K562 (cell line): ENCODE measurements at regions not wholly inside any gene's neighbourhood (a gene's known extent, or its start where the extent isn't known, plus 50 kb on each side); places are given as distances from the start of the nearest gene placed in this dataset.

Source experiments
- ATAC-seq: fragments of 200-7000 bp; cut with Tn5 transposase; 3 replicates; pipeline ENCODE4 v1.9.1; 2020; ENCODE audit warnings: moderate library complexity
- BruUV-seq: library from RNA; stranded (reverse); fragments of 400-500 nt; replicated peaks from 2 replicates; lab custom pipeline; 2021; lab: Mats Ljungman, UMichigan
- CTCF ChIA-PET: fragments of 300-600 bp; formaldehyde crosslinking; extraction: SDS; loops from one replicate; lab custom pipeline; 2021; ENCODE audit warnings: low intra/inter-chr PET ratio; lab: Yijun Ruan, JAX
- POLR2A ChIA-PET: fragments of 300-600, 350-650 bp; sonication (Branson Sonifier 250); formaldehyde crosslinking; extraction: SDS; loops from one replicate; lab custom pipeline; 2021; ENCODE audit warnings: antibody characterized with exemption, inconsistent platforms; lab: Yijun Ruan, JAX
- DNase-seq, 4 experiments: peaks; one replicate each; pipeline versions ENCODE4 v3.0.0 to v3.0.0-alpha.2; 2011 to 2018; ENCODE audit warnings: low spot score in 3 of 4, mixed read lengths in 3 of 4; ENCODE audit errors: extremely low read depth in 1 of 4
- FAIRE-seq: peaks from 2 replicates; lab custom pipeline; 2011; peaks lifted over from hg19 to GRCh38; lab: Jason Lieb, UNC
- H2AFZ ChIP-seq: 2 replicates; pipeline ENCODE4 v1.6.0; 2011; ENCODE audit warnings: low read depth, low read length, control low read depth, inconsistent platforms
- H3K27ac ChIP-seq: fragments of 200-600 bp; 3 replicates; pipeline ENCODE4 v1.8.0; 2011; ENCODE audit warnings: low read depth, mild to moderate bottlenecking, control low read depth, inconsistent platforms, low read length, moderate library complexity, mixed read lengths; ENCODE audit errors: extremely low read depth
- H3K27me3 ChIP-seq, 2 experiments: fragments of 300-600 bp in 1 of 2; 2 replicates in 1 of 2; 3 replicates in 1 of 2; pipeline versions ENCODE4 v1.6.0 to v1.8.0; 2011; ENCODE audit warnings: inconsistent platforms in 2 of 2, low read length in 2 of 2, mild to moderate bottlenecking in 1 of 2, mixed read lengths in 1 of 2, moderate library complexity in 1 of 2; ENCODE audit not compliant: control insufficient read depth in 2 of 2, insufficient read depth in 2 of 2
- H3K36me3 ChIP-seq: fragments of 300-600 bp; 3 replicates; pipeline ENCODE4 v1.8.0; 2011; ENCODE audit warnings: mild to moderate bottlenecking, low read length, inconsistent platforms; ENCODE audit not compliant: control insufficient read depth, insufficient read depth
- H3K4me1 ChIP-seq, 2 experiments: fragments of 200-600 bp in 1 of 2; replicated peaks in 1 of 2; 2 replicates in 1 of 2; 3 replicates in 1 of 2; pipeline versions ENCODE4 v1.5.1 to v1.8.0; 2011; ENCODE audit warnings: inconsistent platforms in 2 of 2, low read length in 2 of 2, mild to moderate bottlenecking in 1 of 2, mixed read lengths in 1 of 2, moderate library complexity in 1 of 2; ENCODE audit not compliant: control insufficient read depth in 2 of 2, insufficient read depth in 2 of 2
- H3K4me2 ChIP-seq: 2 replicates; pipeline ENCODE4 v1.6.1; 2011; ENCODE audit warnings: low read length, control low read depth, inconsistent platforms, mixed read lengths; ENCODE audit not compliant: insufficient read depth
- H3K4me3 ChIP-seq: fragments of 200-600 bp; sonication (generic), shearing (Covaris generic); 2 replicates; pipeline ENCODE4 v1.5.1; 2016; ENCODE audit warnings: control low read depth, inconsistent platforms
- H3K79me2 ChIP-seq: fragments of 200-600 bp; 3 replicates; pipeline ENCODE4 v1.8.0; 2011; ENCODE audit warnings: low read length, inconsistent platforms; ENCODE audit not compliant: control insufficient read depth, insufficient read depth
- H3K9ac ChIP-seq, 2 experiments: 2 replicates each; pipeline versions ENCODE4 v1.6.0 to v1.6.1; 2011; ENCODE audit warnings: low read depth in 2 of 2, low read length in 2 of 2, control low read depth in 1 of 2, inconsistent platforms in 1 of 2, mild to moderate bottlenecking in 1 of 2, mixed read lengths in 1 of 2; ENCODE audit not compliant: insufficient read depth in 1 of 2
- H3K9me1 ChIP-seq: one replicate; pipeline ENCODE4 v1.6.0; 2011; ENCODE audit warnings: inconsistent platforms, mild to moderate bottlenecking, low read length, moderate library complexity; ENCODE audit not compliant: control insufficient read depth, insufficient read depth
- H3K9me3 ChIP-seq: replicated peaks from 2 replicates; pipeline ENCODE4 v1.5.1; 2011; ENCODE audit warnings: low read depth, low read length, inconsistent platforms; ENCODE audit not compliant: control insufficient read depth, insufficient read depth
- H4K20me1 ChIP-seq: replicated peaks from 2 replicates; pipeline ENCODE4 v1.6.1; 2011; ENCODE audit warnings: low read length, inconsistent platforms, mixed read lengths; ENCODE audit not compliant: control insufficient read depth, insufficient read depth
- BRF2 ChIP-seq: IDR thresholded peaks from 3 replicates; pipeline ENCODE4 v1.6.1; 2011; ENCODE audit warnings: borderline replicate concordance, mild to moderate bottlenecking; ENCODE audit not compliant: insufficient read length, insufficient read depth
- CREB3 ChIP-seq: fragments of 450-650 bp; conservative IDR thresholded peaks from 2 replicates; pipeline ENCODE4 v1.6.1; 2016; ENCODE audit warnings: missing genetic modification characterization, low read depth, mild to moderate bottlenecking, missing compliant biosample characterization, moderate library complexity
- KLF13 ChIP-seq: fragments of 450-650 bp; IDR thresholded peaks from 2 replicates; pipeline ENCODE4 v1.6.1; 2016; ENCODE audit warnings: missing genetic modification characterization, low read depth, mild to moderate bottlenecking, missing compliant biosample characterization, moderate library complexity, borderline replicate concordance
- RNF2 ChIP-seq: sonication (generic); IDR thresholded peaks from 2 replicates; pipeline ENCODE4 v1.6.1; 2016
- WGBS: fragments of 100-300 bp; shearing (Covaris generic); methylation state at CpG from one replicate; pipeline ENCODE4 v1.1.6; 2016; ENCODE audit warnings: low coverage, mixed read lengths; ENCODE audit not compliant: insufficient coverage; ENCODE audit errors: missing lambda C conversion rate; 5-methylcytosine and 5-hydroxymethylcytosine counted together
- in situ Hi-C: fragments of 300-500 bp; cut with MboI; formaldehyde crosslinking; loops from 4 replicates; pipeline ENCODE4 v1.15.0; 2018; ENCODE audit warnings: inconsistent platforms, mixed read lengths
- intact Hi-C: fragments of 100-400 bp; cut with micrococcal nuclease; formaldehyde crosslinking; loops from 2 replicates; pipeline ENCODE4 v1.14.2; 2022
- TF ChIP-seq, protein P1 (sequence below): fragments of 250-450 bp; sonication (Bioruptor Pico); IDR thresholded peaks from 2 replicates; pipeline ENCODE4 v1.5.0; 2020; ENCODE audit warnings: mild to moderate bottlenecking, borderline replicate concordance

DNA sequence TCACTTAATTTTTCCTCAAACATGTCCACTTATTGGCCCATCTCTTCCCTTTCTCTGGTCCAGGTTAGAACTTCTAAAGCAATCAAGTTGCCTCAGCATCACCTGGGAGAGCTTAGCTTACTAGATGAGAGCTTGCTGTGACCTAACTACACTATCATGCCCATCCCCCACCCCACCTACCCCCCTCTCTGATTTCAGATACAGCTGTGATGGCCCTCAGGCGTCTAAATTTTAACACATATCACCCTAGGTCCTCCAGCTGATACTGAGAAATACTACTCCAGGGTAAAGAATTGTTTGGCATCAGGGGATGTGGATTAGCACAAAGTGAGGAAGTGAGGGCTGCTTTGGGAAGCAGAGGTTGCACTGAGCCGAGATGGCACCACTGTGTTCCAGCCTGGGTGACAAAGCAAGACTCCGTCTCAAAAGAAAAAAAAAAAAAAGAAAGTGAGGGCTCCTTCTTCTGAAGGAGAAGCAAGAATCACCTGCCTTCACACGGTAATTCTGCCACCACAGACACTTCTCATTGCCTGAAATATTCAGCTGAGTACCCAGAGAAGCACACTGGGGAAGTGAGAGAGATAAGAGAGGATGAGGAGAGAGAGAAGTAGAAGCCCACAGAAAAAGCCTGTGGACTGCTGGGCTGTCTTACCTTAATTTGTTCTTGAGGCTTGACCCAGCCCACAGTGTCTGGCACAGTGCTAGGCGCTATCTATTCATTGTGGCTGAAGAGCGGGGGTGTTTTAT is 263.4 kb downstream of the ASXL3 start:
- H3K79me2 ChIP-seq = no peaks in the 10 kb centered on the region
- TF ChIP-seq BRF2 (no peak), RNF2 (no peak), CREB3 (tag) (no peak), KLF13 (tag) (no peak)
- TF ChIP-seq, protein P1, sequence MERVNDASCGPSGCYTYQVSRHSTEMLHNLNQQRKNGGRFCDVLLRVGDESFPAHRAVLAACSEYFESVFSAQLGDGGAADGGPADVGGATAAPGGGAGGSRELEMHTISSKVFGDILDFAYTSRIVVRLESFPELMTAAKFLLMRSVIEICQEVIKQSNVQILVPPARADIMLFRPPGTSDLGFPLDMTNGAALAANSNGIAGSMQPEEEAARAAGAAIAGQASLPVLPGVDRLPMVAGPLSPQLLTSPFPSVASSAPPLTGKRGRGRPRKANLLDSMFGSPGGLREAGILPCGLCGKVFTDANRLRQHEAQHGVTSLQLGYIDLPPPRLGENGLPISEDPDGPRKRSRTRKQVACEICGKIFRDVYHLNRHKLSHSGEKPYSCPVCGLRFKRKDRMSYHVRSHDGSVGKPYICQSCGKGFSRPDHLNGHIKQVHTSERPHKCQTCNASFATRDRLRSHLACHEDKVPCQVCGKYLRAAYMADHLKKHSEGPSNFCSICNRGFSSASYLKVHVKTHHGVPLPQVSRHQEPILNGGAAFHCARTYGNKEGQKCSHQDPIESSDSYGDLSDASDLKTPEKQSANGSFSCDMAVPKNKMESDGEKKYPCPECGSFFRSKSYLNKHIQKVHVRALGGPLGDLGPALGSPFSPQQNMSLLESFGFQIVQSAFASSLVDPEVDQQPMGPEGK (CRISPR knock-in tag) = no peak
- no peak overlapping the region for H3K27ac ChIP-seq
- H3K36me3 ChIP-seq = no peaks in the 10 kb centered on the region
- ChIA-PET CTCF (no interaction called here), POLR2A (interaction anchor here (0.8 kb wide), 1 partner anchor 190 kb away, joined by 3 read pairs; no protein-coding TSS in a partner anchor)
- H3K9ac ChIP-seq = no peak overlapping the region
- no TSS peak for BruUV-seq
- H3K4me2 ChIP-seq = no peak overlapping the region
- H3K9me3 ChIP-seq = no peaks in the 10 kb centered on the region
- intact Hi-C loops (no loop called here), in situ Hi-C loops (no loop called here)
- H3K4me1 ChIP-seq = no peaks in the 10 kb centered on the region
- DNase-seq (no peak), FAIRE-seq (no peak), ATAC-seq (no peak)
- no peaks in the 10 kb centered on the region for H4K20me1 ChIP-seq
- WGBS = 3% methylated on average over 6 of the region's 6 CpGs
- H3K27me3 ChIP-seq = no peaks in the 10 kb centered on the region
- H3K9me1 ChIP-seq = no peaks in the 10 kb centered on the region
- H3K4me3 ChIP-seq = no peak overlapping the region
- H2AFZ ChIP-seq = no peak overlapping the region
